ENCODE measurements at regions not wholly inside any gene's neighbourhood (a gene's known extent, or its start where the extent isn't known, plus 50 kb on each side); places are given as distances from the start of the nearest gene placed in this dataset.

DNA sequence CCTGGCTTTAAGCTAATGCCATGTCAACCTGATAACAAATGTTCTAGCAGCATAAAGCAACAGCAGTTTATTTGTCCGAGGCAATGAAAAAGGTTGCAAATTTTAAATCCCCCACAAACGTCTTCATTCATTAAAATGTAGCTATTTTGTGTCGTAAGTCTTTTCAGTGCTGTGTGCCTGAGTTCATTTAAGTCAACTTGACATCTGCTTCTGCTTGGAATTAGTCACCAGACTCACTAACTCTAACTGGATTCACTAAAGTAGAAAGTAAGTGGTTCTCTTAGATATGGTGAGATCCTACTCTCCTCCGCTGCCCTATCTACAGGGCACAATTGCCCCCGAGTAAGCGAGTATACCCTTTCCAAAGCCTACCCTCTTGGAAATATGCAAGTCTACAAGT, 118.4 kb upstream of the CHRM3 start:
- Histone ChIP-seq H3K27me3 (ENCODE audit: control insufficient read depth, insufficient read depth, low read length) (no peaks in the 10 kb centered on the region), H3K4me1 (ENCODE audit: control insufficient read depth, insufficient read depth, low read length) (no peaks in the 10 kb centered on the region), H3K9me3 (ENCODE audit: control insufficient read depth, insufficient read depth, low read depth, low read length) (no peaks in the 10 kb centered on the region), H3K27ac (ENCODE audit: low read depth, low read length) (no peak overlapping the region), H3K9ac (ENCODE audit: low read length) (no peak overlapping the region), H3K36me3 (ENCODE audit: control insufficient read depth, insufficient read depth, low read length) (no peaks in the 10 kb centered on the region), H3K4me3 (ENCODE audit: low read depth, low read length) (no peak overlapping the region)

DNA sequence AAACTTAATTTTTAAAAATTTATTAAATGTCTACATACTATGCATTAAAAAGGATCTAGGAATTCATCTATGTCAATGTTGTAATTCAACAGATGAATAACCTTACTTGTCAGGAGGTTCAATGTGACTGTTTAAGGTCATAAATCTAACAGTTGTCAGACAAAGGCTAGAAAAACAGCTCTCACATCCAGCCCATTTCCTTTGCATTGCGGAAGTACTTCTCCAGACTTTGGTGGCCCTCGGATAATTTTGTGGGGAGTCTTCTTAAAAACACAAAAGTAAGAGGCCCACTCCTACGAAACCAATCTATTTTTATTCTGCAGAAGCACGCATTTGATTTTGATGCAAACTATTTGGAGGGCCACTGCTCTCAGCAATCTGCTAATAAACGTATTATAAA, 122.6 kb upstream of the CHRM3 start:
- Histone ChIP-seq H3K9ac (ENCODE audit: low read length) (no peak overlapping the region), H3K27ac (ENCODE audit: low read depth, low read length) (no peak overlapping the region), H3K27me3 (ENCODE audit: control insufficient read depth, insufficient read depth, low read length) (no peaks in the 10 kb centered on the region), H3K4me1 (ENCODE audit: control insufficient read depth, insufficient read depth, low read length) (no peaks in the 10 kb centered on the region), H3K36me3 (ENCODE audit: control insufficient read depth, insufficient read depth, low read length) (no peaks in the 10 kb centered on the region), H3K4me3 (ENCODE audit: low read depth, low read length) (no peak overlapping the region), H3K9me3 (ENCODE audit: control insufficient read depth, insufficient read depth, low read depth, low read length) (no peaks in the 10 kb centered on the region)

DNA sequence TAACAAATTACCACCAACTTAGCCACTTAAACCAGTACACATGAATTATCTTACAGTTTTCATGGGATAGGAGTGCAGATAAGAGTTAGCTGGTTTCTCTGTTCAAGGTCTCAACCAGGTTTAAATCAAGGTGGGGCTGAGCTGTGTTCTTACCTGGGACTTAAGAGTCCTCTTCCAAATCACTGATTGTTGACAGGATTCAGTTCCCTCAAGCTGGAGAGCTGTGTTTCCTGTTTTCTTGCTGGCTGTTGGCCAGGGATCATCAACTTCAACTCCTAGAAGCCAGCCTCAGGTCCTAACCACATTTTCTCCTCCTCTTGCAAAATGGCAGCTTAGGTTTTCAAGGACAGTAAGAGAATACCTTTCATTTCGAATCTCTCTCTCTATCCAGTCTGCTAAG, 123.8 kb upstream of the CHRM3 start:
- no peaks in the 10 kb centered on the region for H3K27me3 ChIP-seq (ENCODE audit: control insufficient read depth, insufficient read depth, low read length)
- H3K9ac ChIP-seq (ENCODE audit: low read length), result no peak overlapping the region
- no peak overlapping the region for H3K27ac ChIP-seq (ENCODE audit: low read depth, low read length)
- no peaks in the 10 kb centered on the region for H3K36me3 ChIP-seq (ENCODE audit: control insufficient read depth, insufficient read depth, low read length)
- no peak overlapping the region for H3K4me3 ChIP-seq (ENCODE audit: low read depth, low read length)
- H3K9me3 ChIP-seq (ENCODE audit: control insufficient read depth, insufficient read depth, low read depth, low read length), result no peaks in the 10 kb centered on the region
- H3K4me1 ChIP-seq (ENCODE audit: control insufficient read depth, insufficient read depth, low read length), result no peaks in the 10 kb centered on the region

DNA sequence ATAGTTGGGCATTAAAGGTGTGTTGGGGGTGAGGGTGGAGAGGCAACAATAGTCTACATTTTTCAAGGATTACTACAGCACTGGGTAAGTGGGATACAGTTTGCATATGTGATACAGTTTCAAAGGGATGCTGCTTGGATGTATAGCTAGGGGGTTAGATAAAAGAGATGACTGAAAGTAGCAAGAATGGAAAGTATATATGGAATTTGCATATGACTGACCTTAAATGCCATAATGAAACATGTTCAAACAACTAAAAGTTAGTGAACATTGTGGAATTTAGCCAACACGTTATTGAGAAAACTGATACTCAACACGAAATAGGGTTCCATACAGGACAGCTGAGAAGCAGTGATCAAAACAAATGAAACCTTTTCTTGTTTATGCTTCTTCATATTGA, 124.8 kb upstream of the CHRM3 start:
- H3K27me3 ChIP-seq (ENCODE audit: control insufficient read depth, insufficient read depth, low read length), result no peaks in the 10 kb centered on the region
- H3K27ac ChIP-seq (ENCODE audit: low read depth, low read length), result no peak overlapping the region
- no peak overlapping the region for H3K4me3 ChIP-seq (ENCODE audit: low read depth, low read length)
- H3K4me1 ChIP-seq (ENCODE audit: control insufficient read depth, insufficient read depth, low read length), result no peaks in the 10 kb centered on the region
- no peaks in the 10 kb centered on the region for H3K36me3 ChIP-seq (ENCODE audit: control insufficient read depth, insufficient read depth, low read length)
- H3K9me3 ChIP-seq (ENCODE audit: control insufficient read depth, insufficient read depth, low read depth, low read length), result peaks cover 6% of the 10 kb centered on the region; the same call in 1 of the 2 replicates
- no peak overlapping the region for H3K9ac ChIP-seq (ENCODE audit: low read length)

DNA sequence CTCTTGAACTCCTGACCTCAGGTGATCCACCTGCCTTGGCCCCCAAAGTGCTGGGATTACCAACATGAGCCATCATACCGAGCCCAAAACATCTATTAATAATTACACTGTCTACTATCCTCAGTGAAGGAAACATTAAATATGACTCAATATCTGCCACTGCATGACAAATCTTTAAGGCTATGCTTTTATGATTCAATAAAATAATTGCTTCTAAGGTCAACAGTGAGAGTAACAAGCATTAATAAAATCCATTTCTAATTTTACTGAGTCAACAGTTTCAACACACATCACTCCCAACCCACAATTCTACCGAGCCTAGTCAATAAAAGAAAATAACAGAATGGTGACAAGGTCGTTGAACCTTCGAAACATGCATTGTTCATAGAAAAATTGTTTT, 125.5 kb upstream of the CHRM3 start:
- Histone ChIP-seq H3K27ac (ENCODE audit: low read depth, low read length) (no peak overlapping the region), H3K4me1 (ENCODE audit: control insufficient read depth, insufficient read depth, low read length) (no peaks in the 10 kb centered on the region), H3K9me3 (ENCODE audit: control insufficient read depth, insufficient read depth, low read depth, low read length) (peaks cover 6% of the 10 kb centered on the region; the same call in 1 of the 2 replicates), H3K4me3 (ENCODE audit: low read depth, low read length) (no peak overlapping the region), H3K36me3 (ENCODE audit: control insufficient read depth, insufficient read depth, low read length) (no peaks in the 10 kb centered on the region), H3K27me3 (ENCODE audit: control insufficient read depth, insufficient read depth, low read length) (no peaks in the 10 kb centered on the region), H3K9ac (ENCODE audit: low read length) (no peak overlapping the region)

DNA sequence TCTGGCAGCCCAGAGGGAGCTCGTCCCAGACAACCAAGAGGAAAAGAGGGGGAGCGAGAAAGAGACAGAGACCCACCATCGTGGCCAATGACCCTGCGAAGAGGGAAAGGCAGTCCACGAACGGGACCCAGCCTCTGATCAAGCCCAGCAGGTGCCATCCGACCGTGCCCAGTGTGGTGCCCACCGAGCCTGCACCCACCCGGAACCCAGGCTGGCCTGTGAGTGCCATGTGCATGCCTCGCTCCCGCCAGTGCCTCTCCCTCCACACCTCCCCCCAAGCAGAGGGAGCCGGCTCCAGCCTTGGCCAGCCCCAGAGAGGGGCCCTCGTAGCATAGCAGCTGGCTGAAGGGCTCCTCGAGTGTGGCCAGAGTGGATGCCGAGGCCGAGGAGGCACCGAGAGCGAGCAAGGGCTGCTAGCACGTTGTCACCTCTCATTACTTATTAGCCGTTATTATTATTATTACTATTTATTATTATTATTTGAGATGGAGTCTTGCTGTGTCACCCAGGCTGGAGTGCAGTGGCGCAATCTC, 130.7 kb upstream of the CHRM3 start:
- Histone ChIP-seq H3K36me3 (ENCODE audit: control insufficient read depth, insufficient read depth, low read length) (no peaks in the 10 kb centered on the region), H3K4me1 (ENCODE audit: control insufficient read depth, insufficient read depth, low read length) (peaks cover 6% of the 10 kb centered on the region), H3K27me3 (ENCODE audit: control insufficient read depth, insufficient read depth, low read length) (no peaks in the 10 kb centered on the region), H3K4me3 (ENCODE audit: low read depth, low read length) (no peak overlapping the region), H3K9ac (ENCODE audit: low read length) (no peak overlapping the region), H3K9me3 (ENCODE audit: control insufficient read depth, insufficient read depth, low read depth, low read length) (peaks cover 15% of the 10 kb centered on the region; the same call in 1 of the 2 replicates), H3K27ac (ENCODE audit: low read depth, low read length) (no peak overlapping the region)

DNA sequence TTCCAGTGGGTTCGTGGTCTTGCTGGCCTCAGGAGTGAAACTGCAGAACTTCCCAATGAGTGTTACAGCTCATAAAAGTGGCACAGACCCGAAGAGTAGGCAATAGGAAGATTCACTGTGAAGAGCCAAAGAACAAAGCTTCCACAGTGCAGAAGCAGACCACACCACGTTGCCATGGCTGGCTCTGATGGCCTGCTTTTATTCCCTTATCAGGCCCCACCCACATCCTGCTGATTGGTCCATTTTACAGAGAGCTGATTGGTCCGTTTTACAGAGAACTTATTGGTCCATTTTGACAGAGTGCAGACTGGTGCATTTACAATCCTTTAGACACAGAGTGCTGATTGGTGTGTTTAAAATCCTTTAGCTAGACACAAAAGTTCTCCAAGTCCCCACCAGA, 131.4 kb upstream of the CHRM3 start:
- Histone ChIP-seq H3K9me3 (ENCODE audit: control insufficient read depth, insufficient read depth, low read depth, low read length) (peaks cover 15% of the 10 kb centered on the region; the same call in 1 of the 2 replicates), H3K4me3 (ENCODE audit: low read depth, low read length) (no peak overlapping the region), H3K4me1 (ENCODE audit: control insufficient read depth, insufficient read depth, low read length) (peaks cover 6% of the 10 kb centered on the region), H3K9ac (ENCODE audit: low read length) (no peak overlapping the region), H3K36me3 (ENCODE audit: control insufficient read depth, insufficient read depth, low read length) (no peaks in the 10 kb centered on the region), H3K27me3 (ENCODE audit: control insufficient read depth, insufficient read depth, low read length) (no peaks in the 10 kb centered on the region), H3K27ac (ENCODE audit: low read depth, low read length) (no peak overlapping the region)

DNA sequence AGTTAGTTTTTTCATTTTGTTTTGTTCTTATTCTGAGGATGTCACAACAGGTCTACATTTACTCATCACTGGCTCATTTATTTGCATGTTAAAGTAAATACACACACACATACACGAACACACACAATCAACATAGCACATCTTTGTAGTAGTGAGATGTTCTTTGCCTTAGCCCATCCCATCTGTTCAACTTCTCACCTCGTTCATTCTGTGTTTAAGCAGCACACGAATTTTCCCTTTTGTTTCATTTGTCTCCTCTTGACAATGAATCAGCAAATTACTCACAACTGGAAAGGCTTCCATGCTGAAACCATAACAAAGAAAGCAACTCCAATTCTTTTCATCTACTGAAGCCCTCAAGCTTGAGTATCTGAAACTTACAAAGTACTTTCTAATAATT, 133.3 kb upstream of the CHRM3 start:
- Histone ChIP-seq H3K36me3 (ENCODE audit: control insufficient read depth, insufficient read depth, low read length) (no peaks in the 10 kb centered on the region), H3K9me3 (ENCODE audit: control insufficient read depth, insufficient read depth, low read depth, low read length) (peaks cover 15% of the 10 kb centered on the region; the same call in 1 of the 2 replicates), H3K4me3 (ENCODE audit: low read depth, low read length) (no peak overlapping the region), H3K9ac (ENCODE audit: low read length) (no peak overlapping the region), H3K4me1 (ENCODE audit: control insufficient read depth, insufficient read depth, low read length) (peaks cover 6% of the 10 kb centered on the region), H3K27ac (ENCODE audit: low read depth, low read length) (no peak overlapping the region), H3K27me3 (ENCODE audit: control insufficient read depth, insufficient read depth, low read length) (no peaks in the 10 kb centered on the region)

DNA sequence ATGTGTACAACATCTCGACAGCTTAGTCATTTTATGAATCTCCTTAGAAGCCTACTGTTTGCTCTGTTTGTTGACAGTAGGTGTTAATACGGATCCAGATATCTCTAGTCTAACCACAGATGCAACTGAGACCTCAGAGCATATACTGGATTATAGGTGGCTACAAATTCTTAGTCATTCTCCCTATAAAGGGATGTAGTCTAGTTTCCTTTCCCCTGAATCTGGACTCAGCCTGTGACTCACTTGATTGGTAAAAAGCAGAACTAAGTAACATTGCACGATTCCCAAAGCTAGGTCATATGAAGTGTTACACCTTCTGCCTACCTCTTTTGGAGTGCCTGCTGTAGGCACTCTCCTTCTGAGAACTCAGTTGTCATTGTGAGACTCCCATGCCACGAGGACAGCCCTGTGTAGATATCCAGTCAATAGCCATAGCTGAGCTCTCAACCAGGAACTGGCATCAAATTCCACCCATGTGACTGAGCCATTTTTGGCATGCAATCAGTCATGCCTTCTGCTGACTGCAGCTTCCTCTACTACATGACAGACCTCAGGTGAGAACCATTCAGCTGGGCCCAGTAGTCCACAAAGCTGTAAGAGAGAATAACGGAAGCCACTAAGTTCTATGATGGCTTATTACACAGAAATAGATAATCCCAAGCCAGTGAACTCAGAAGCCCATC, 135.9 kb upstream of the CHRM3 start:
- no peaks in the 10 kb centered on the region for H3K36me3 ChIP-seq (ENCODE audit: control insufficient read depth, insufficient read depth, low read length)
- H3K27ac ChIP-seq (ENCODE audit: low read depth, low read length), result no peak overlapping the region
- H3K4me1 ChIP-seq (ENCODE audit: control insufficient read depth, insufficient read depth, low read length), result peaks cover 6% of the 10 kb centered on the region
- H3K27me3 ChIP-seq (ENCODE audit: control insufficient read depth, insufficient read depth, low read length), result no peaks in the 10 kb centered on the region
- H3K4me3 ChIP-seq (ENCODE audit: low read depth, low read length), result no peak overlapping the region
- no peak overlapping the region for H3K9ac ChIP-seq (ENCODE audit: low read length)
- H3K9me3 ChIP-seq (ENCODE audit: control insufficient read depth, insufficient read depth, low read depth, low read length), result peaks cover 7% of the 10 kb centered on the region; the same call in 1 of the 2 replicates

DNA sequence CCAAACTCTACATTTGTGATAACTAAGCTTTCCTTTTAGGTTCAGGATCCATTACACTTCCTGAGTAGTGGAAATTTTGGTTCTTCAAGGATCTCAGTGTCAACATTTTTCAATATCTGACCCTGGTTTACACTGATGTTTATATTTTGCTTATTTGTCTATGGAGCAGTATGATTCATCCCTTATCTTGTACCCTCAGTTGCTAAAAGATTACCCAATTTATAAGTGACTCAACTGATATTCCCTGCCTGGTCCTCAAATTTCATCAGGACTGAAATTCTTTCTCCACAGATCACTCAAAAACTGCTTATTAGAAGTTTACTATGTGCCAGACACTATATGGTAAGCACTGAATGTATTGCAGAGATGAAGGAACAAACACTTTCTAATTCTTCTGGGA, 139.1 kb upstream of the CHRM3 start:
- H3K27ac ChIP-seq (ENCODE audit: low read depth, low read length), result no peak overlapping the region

DNA sequence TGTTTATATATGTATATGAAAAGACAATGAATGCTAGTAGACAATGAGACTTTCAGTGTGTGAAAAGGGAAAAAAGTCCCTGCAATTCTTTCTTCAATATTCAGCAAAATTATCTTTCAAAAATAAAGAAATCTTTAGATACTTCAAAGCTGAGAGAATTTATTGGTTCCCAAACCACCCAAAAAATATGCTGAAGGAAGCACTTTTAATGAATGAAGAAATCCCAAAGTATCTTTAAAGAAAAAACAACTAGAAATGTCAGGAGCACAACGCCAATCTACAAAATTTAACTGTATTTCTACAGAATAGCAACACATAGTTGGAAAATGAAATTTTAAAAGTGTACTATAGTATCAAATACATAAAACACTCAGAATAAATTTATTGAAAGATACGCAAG, 142.3 kb upstream of the CHRM3 start:
- H3K36me3 ChIP-seq (ENCODE audit: control insufficient read depth, insufficient read depth, low read length), result no peaks in the 10 kb centered on the region
- H3K4me1 ChIP-seq (ENCODE audit: control insufficient read depth, insufficient read depth, low read length), result peaks cover 16% of the 10 kb centered on the region
- no peaks in the 10 kb centered on the region for H3K9me3 ChIP-seq (ENCODE audit: control insufficient read depth, insufficient read depth, low read depth, low read length)
- no peak overlapping the region for H3K9ac ChIP-seq (ENCODE audit: low read length)
- no peak overlapping the region for H3K4me3 ChIP-seq (ENCODE audit: low read depth, low read length)
- H3K27me3 ChIP-seq (ENCODE audit: control insufficient read depth, insufficient read depth, low read length), result no peaks in the 10 kb centered on the region
- H3K27ac ChIP-seq (ENCODE audit: low read depth, low read length), result no peak overlapping the region

More for the DNA sequence above, 139.1 kb upstream of the CHRM3 start:
- Histone ChIP-seq H3K9me3 (ENCODE audit: control insufficient read depth, insufficient read depth, low read depth, low read length) (no peaks in the 10 kb centered on the region), H3K4me1 (ENCODE audit: control insufficient read depth, insufficient read depth, low read length) (peaks cover 11% of the 10 kb centered on the region), H3K36me3 (ENCODE audit: control insufficient read depth, insufficient read depth, low read length) (no peaks in the 10 kb centered on the region), H3K27me3 (ENCODE audit: control insufficient read depth, insufficient read depth, low read length) (no peaks in the 10 kb centered on the region), H3K9ac (ENCODE audit: low read length) (no peak overlapping the region), H3K4me3 (ENCODE audit: low read depth, low read length) (no peak overlapping the region)

Measured in HUES6 (cell line).